WI38 (cell line): ENCODE measurements at regions not wholly inside any gene's neighbourhood (a gene's known extent, or its start where the extent isn't known, plus 50 kb on each side); places are given as distances from the start of the nearest gene placed in this dataset.

Experiments
- H3K4me3 ChIP-seq: 2 replicates; pipeline ENCODE4 v1.5.1; 2011; ENCODE audit warnings: low read depth, mild to moderate bottlenecking, control low read depth, low read length
- CTCF ChIP-seq: IDR thresholded peaks from 2 replicates; pipeline ENCODE4 v1.5.1; 2012; ENCODE audit warnings: low read depth, mild to moderate bottlenecking, control low read depth, low read length

GRCh38 chr9:109855540-109855939 lies 75.5 kb downstream of the PALM2AKAP2 start:
- no peak overlapping the region for H3K4me3 ChIP-seq
- no peak for TF ChIP-seq CTCF

GRCh38 chr9:109856785-109857184 lies 76.8 kb downstream of the PALM2AKAP2 start:
- TF ChIP-seq CTCF: no peak
- H3K4me3 ChIP-seq: no peak overlapping the region

GRCh38 chr9:109857336-109857735 lies 77.3 kb downstream of the PALM2AKAP2 start:
- no peak overlapping the region for H3K4me3 ChIP-seq
- TF ChIP-seq CTCF: no peak

GRCh38 chr9:109859447-109859846 lies 79.4 kb downstream of the PALM2AKAP2 start:
- no peak overlapping the region for H3K4me3 ChIP-seq
- TF ChIP-seq CTCF: no peak

- TF ChIP-seq CTCF: no peak
- H3K4me3 ChIP-seq: no peak overlapping the region
Observed at GRCh38 chr9:109860521-109860920, 80.5 kb downstream of the PALM2AKAP2 start.

- no peak overlapping the region for H3K4me3 ChIP-seq
- TF ChIP-seq CTCF: no peak
Observed at GRCh38 chr9:109861499-109861898, 81.5 kb downstream of the PALM2AKAP2 start.

GRCh38 chr9:109861918-109862317 lies 81.9 kb downstream of the PALM2AKAP2 start:
- no peak for TF ChIP-seq CTCF

More at GRCh38 chr9:109861918-109862317, 81.9 kb downstream of the PALM2AKAP2 start:
- no peak overlapping the region for H3K4me3 ChIP-seq
